ENCODE measurements at regions not wholly inside any gene's neighbourhood (a gene's known extent, or its start where the extent isn't known, plus 50 kb on each side); places are given as distances from the start of the nearest gene placed in this dataset.

DNA sequence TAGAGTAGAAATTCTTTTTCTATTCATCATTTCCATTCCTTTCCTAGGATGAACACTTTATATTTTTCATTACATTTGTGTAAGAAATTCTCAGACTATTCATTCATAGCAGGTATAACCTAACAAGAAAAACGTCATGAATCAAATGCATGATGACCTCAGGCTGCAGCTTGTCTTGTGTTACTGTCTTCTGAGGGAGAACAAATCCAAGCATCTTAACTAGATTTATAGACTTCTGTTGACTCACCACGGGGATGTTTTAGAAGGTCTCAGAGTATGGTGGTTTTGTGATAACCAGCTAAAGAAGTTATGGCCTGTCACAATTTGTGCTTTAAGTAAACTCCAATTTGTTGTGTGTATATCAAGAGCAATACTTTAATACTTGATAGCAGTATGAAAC is 102.7 kb downstream of the ANKRD7 start:
- TF ChIP-seq, protein P1, sequence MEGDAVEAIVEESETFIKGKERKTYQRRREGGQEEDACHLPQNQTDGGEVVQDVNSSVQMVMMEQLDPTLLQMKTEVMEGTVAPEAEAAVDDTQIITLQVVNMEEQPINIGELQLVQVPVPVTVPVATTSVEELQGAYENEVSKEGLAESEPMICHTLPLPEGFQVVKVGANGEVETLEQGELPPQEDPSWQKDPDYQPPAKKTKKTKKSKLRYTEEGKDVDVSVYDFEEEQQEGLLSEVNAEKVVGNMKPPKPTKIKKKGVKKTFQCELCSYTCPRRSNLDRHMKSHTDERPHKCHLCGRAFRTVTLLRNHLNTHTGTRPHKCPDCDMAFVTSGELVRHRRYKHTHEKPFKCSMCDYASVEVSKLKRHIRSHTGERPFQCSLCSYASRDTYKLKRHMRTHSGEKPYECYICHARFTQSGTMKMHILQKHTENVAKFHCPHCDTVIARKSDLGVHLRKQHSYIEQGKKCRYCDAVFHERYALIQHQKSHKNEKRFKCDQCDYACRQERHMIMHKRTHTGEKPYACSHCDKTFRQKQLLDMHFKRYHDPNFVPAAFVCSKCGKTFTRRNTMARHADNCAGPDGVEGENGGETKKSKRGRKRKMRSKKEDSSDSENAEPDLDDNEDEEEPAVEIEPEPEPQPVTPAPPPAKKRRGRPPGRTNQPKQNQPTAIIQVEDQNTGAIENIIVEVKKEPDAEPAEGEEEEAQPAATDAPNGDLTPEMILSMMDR (IDR thresholded peaks at IDR 0.05; ENCODE audit: low read depth, low read length, missing control alignments), result no peak
- H3K27me3 ChIP-seq (replicated peaks), result no peaks in the 10 kb centered on the region
- H3K27ac ChIP-seq, result no peak overlapping the region
- in situ Hi-C loops (cut with HindIII; ENCODE audit: low pct_ligation_motif_present, low sequenced_read_pairs), result no loop called here
- DNase-seq, result no peak
- no peaks in the 10 kb centered on the region for H3K36me3 ChIP-seq (replicated peaks)
- no peak overlapping the region for H3K4me3 ChIP-seq (ENCODE audit: low read depth, low read length)

DNA sequence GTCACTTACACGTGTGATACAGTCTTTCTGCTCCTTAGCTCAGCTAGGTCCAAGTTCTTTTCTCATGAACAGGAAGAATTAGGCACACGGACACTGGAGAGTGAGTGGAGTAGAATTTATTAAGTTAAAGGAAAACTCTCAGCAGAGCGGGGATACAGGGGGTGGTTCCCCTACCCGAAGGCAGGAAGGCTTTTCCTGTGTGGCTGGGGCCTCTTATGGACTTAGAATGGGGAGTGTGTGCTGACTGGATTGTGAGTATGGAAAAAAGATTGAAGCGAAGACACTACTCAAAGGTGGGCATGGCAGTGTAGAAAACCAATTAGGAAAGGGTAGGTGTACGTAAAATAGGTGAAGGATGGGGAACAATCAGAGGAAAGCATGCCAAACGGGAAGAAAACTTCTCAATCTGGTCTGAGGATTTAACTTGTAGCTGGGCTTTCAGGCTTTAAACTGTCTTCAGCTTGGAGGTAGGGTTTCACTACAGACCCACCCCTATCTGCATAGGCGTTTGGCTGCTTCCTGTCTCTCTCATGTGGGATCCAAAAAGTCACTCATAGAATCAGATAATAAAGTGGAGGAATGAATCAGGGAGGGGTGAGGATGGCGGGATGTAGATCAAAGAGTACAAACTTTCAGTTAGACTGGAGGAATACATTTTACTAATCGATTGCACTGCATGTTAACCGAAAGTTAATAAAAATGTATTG is 104.2 kb downstream of the ANKRD7 start:
- no peaks in the 10 kb centered on the region for H3K36me3 ChIP-seq (replicated peaks)
- no peak overlapping the region for H3K4me3 ChIP-seq (ENCODE audit: low read depth, low read length)
- TF ChIP-seq, protein P1 (IDR thresholded peaks at IDR 0.05; ENCODE audit: low read depth, low read length, missing control alignments), result no peak
- no peaks in the 10 kb centered on the region for H3K27me3 ChIP-seq (replicated peaks)
- in situ Hi-C loops (cut with HindIII; ENCODE audit: low pct_ligation_motif_present, low sequenced_read_pairs), result no loop called here
- no peak overlapping the region for H3K27ac ChIP-seq
- DNase-seq, result no peak

DNA sequence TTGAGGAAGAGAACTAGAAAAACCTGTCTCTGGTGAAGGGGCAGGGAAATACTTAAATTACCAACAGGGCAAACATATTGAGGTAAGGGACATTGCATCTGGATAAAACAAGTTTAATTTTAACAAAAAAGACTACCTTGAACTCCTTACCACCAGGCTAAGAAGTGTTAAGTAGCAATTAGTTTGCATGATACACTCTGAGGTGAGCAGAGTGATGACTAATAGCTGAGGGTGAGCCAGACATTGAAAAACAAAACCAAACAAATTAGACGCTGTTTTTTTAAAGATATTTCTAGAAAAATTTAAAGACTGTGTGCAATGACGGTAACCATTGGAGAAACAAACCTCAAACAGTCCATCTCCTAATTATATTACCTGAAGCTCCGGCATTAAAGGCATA is 105.9 kb downstream of the ANKRD7 start:
- no peak overlapping the region for H3K4me3 ChIP-seq (ENCODE audit: low read depth, low read length)
- in situ Hi-C loops (cut with HindIII; ENCODE audit: low pct_ligation_motif_present, low sequenced_read_pairs), result no loop called here
- no peak overlapping the region for H3K27ac ChIP-seq
- DNase-seq, result no peak
- TF ChIP-seq, protein P1 (IDR thresholded peaks at IDR 0.05; ENCODE audit: low read depth, low read length, missing control alignments), result no peak
- H3K27me3 ChIP-seq (replicated peaks), result no peaks in the 10 kb centered on the region
- no peaks in the 10 kb centered on the region for H3K36me3 ChIP-seq (replicated peaks)

DNA sequence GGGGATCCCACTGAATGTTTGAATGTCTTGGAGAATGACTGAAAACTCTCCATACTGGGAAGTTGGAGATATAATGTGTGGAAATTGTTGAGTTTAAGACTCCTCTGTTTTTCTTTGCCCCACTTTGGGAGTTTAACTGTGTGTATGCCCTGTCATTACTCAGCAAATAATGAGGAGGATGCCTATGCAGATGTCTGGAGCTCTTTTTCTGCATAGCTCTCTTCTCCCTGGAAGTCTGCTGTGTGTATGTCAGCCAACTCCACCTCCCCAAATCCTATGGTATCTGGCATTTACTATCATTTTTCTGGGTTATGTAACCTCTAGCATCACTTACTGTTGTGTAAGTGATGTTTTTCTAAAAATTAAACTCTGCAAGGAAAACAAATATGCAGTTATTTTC is 122.2 kb downstream of the ANKRD7 start:
- TF ChIP-seq, protein P1 (IDR thresholded peaks at IDR 0.05; ENCODE audit: low read depth, low read length, missing control alignments), result no peak
- DNase-seq, result no peak
- H3K27me3 ChIP-seq (replicated peaks), result no peaks in the 10 kb centered on the region
- in situ Hi-C loops (cut with HindIII; ENCODE audit: low pct_ligation_motif_present, low sequenced_read_pairs), result no loop called here
- H3K36me3 ChIP-seq (replicated peaks), result no peaks in the 10 kb centered on the region
- no peak overlapping the region for H3K27ac ChIP-seq
- H3K4me3 ChIP-seq (ENCODE audit: low read depth, low read length), result no peak overlapping the region

DNA sequence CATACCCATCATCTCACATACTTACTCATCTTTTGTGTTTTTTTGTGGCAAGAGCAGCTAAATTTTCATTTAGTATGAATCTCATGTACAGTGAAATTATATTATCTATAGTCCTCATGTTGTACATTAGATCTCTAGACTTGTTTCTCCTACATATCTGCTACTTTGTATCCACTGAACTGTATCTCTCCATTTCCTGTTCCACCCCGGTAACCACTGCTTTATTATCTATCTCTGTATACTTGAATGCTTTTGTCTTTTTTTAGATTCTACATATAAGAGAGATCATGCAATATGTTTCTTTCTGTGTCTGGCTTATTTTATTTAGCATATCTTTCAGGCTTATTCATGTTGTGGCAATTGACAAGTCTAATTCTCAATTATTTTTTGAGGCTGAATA is 125.1 kb downstream of the ANKRD7 start:
- Histone ChIP-seq H3K4me3 (ENCODE audit: low read depth, low read length) (no peak overlapping the region), H3K27ac (no peak overlapping the region), H3K27me3 (replicated peaks) (no peaks in the 10 kb centered on the region), H3K36me3 (replicated peaks) (no peaks in the 10 kb centered on the region)
- TF ChIP-seq, protein P1 (IDR thresholded peaks at IDR 0.05; ENCODE audit: low read depth, low read length, missing control alignments), result no peak
- no peak for DNase-seq
- in situ Hi-C loops (cut with HindIII; ENCODE audit: low pct_ligation_motif_present, low sequenced_read_pairs), result no loop called here

DNA sequence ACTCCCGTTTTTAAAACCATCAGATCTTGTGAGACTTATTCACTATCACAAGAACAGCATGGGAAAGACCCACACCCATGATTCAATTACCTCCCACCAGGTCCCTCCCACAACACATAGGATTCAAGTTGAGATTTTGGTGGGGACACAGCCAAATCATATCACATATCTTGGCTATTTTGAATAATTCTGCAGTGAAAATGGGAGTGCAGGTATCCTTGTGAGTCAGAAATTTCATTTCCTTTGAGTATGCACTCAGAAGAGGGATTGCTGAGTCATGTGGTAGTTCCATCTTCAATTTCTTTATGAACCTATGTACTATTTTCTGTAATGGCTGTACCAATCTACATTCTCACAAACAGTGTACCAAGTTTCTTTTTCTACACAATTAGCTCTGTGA is 125.8 kb downstream of the ANKRD7 start:
- Histone ChIP-seq H3K27me3 (replicated peaks) (no peaks in the 10 kb centered on the region), H3K27ac (no peak overlapping the region), H3K36me3 (replicated peaks) (no peaks in the 10 kb centered on the region), H3K4me3 (ENCODE audit: low read depth, low read length) (no peak overlapping the region)
- TF ChIP-seq, protein P1 (IDR thresholded peaks at IDR 0.05; ENCODE audit: low read depth, low read length, missing control alignments), result no peak
- no peak for DNase-seq
- in situ Hi-C loops (cut with HindIII; ENCODE audit: low pct_ligation_motif_present, low sequenced_read_pairs), result no loop called here

All from brain microvascular endothelial cell (primary cell).